ENCODE measurements at regions not wholly inside any gene's neighbourhood (a gene's known extent, or its start where the extent isn't known, plus 50 kb on each side); places are given as distances from the start of the nearest gene placed in this dataset.

DNA sequence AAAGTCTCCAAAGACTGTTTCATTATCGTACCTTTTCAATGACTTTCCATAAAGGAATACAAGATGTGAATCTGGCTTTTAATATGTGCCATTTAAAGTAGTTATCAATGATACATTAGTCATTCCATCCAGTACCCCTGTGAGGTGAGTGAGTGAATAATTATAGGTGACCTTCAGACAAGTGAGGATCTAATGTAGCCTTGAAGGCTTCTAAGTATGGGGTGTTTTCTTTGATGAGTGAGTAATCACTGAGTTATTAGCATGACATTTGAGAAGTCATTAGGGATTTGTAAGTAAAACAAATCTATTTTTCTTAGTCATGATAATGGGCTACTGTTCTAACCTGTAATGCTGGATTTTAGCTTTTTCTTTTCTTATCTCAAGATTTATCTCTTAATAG is 831.4 kb downstream of the ADGRL2 start:
- no peak for DNase-seq

GRCh38 chr1:82628887-82629286 is 828.2 kb downstream of the ADGRL2 start:
- DNase-seq: no peak

GRCh38 chr1:82625537-82625936 is 824.8 kb downstream of the ADGRL2 start:
- no peak for DNase-seq

- DNase-seq: no peak
Observed at GRCh38 chr1:82621076-82621475, 820.3 kb downstream of the ADGRL2 start.

- DNase-seq: no peak
Observed at GRCh38 chr1:82614090-82614489, 813.4 kb downstream of the ADGRL2 start.

DNA sequence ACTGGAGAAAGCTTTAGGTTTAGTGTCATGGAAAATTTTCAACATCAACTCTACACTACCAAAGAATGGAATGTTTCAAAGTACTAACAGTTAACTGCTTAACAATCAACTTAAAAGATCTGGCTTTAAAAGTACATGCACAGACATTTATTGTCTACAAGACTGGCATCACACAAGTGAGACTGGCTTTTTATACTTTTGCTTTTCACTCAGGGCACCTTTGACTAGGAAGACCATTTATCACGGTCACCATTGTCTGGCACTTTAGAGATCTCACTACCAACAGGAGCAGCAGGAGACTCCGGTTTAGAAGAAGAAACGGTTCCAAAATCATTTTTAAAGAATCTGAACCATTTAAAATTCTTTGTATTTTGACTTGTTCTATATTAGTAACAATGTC is 812.3 kb downstream of the ADGRL2 start:
- no peak for DNase-seq

DNA sequence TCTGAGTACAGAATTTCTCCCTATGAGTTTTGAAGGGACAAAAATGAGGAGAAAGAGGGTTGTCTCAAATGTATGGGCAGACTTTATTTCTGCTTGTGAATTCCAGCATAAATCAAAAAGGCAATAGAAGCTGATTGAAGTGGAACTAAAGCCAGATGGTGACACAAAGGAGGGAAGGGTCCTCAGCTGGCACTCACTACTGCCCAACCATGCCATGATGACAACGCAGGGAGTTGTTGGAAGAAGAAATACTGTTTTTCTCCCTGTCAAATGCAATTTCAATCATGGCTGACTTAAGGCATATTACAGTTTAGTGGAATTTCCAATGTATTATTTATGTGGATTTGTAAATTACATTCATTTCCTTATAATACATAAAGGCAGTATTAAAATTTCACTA is 805.8 kb downstream of the ADGRL2 start:
- DNase-seq: no peak

DNA sequence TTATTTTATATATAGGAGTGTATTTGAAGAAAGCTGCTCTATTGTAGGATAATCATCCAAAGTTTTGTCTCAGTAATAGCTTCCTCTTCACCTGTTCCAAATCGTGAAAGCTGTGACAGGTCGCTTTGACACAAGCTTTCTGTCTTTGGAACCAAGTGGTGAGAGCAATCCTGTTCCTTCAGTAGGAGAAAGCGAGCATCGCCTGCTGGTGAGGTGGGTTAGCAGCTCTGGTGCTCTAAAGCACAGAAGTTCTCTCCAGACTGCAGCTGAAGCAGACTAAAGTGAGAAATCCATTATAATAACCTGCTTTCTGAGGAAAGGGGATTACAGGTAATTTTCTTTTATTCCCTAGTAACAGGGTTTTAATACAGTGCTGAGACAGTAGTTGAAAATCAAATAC is 803.8 kb downstream of the ADGRL2 start:
- peak; percentile 26 for DNase-seq

DNA sequence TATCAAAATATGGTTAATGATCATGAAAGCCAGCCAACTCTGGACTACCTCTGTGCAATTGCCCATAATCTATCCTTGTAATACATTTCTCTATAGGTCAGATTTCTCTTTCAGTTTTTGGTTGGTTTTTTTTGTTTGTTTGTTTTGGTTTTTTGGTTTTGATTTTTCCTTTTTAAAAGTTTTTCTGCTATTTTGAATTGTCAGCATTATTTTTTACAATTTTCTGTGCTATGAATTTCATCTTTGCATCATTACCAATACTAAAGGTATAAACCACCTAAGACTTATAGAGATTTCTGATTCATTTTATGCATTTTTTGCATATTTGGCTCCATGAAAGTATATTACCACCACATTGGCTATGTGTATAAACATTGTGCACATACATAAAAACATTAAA is 799.6 kb downstream of the ADGRL2 start:
- no peak for DNase-seq

GRCh38 chr1:82598812-82599211 is 798.1 kb downstream of the ADGRL2 start:
- DNase-seq: no peak

- DNase-seq: no peak
Observed at GRCh38 chr1:82598337-82598736, 797.6 kb downstream of the ADGRL2 start.

GRCh38 chr1:82597649-82598048 is 796.9 kb downstream of the ADGRL2 start:
- no peak for DNase-seq

- no peak for DNase-seq
Observed at GRCh38 chr1:82597141-82597540, 796.4 kb downstream of the ADGRL2 start.

GRCh38 chr1:82593561-82593960 is 792.8 kb downstream of the ADGRL2 start:
- peak; percentile 50 for DNase-seq

GRCh38 chr1:82589588-82589987 is 788.9 kb downstream of the ADGRL2 start:
- no peak for DNase-seq

DNA sequence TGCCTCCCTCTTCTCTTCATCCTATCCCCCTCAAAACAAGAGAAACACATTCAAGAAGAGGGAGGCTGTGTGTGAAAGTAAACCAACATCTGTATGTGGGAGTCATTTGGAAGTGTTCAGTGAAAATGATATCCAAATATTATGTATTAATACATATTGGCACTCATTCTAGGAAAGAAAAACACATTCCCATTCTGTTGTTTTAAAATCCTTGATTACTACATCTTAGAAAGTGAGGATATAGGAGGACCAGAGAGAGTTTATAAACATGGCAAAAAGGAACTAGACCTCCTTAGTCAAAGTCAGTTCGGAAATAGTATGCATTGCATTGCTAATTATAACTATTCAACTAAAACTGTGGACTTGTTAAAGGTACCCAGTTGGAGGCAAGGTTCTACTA is 786.6 kb downstream of the ADGRL2 start:
- no peak for DNase-seq

DNA sequence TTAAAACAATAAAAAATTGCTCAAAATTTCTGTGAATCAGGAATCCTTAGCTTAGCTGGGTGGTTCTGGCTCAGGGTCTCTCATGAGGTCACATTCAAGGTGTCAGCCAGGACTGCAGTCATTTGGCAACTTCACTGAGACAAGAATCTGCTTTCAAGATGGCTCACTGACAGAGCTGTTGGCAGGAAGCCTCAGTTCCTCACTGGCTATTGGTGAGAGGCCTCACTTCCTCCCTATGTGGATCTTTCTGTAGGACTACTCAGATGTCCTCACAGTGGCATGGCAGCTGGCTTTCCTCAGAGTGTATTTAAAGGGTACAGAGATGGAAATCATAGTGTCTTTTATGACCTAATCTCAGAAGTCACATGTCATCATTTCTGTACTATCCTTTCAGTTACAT is 785.7 kb downstream of the ADGRL2 start:
- DNase-seq: peak; percentile 25

DNA sequence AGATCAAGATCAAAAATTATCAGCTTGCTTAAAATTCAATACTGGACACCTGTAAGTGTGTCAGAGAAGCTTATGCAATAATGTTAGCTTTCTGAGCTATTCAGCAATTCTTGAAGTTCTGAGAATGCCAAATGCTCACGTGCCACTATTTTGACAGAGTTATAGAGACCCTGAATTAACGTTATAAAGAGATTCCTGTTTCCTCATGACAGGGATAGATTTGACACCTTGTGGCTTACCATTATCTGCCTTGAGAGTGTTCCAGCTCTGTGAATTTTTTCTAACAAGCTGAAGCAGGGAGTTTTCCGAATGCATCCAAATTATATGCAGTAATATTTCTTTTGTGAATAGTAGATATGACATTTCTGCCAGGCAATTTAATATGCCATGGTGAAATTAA is 781.6 kb downstream of the ADGRL2 start:
- no peak for DNase-seq

- no peak for DNase-seq
Observed at GRCh38 chr1:82578086-82578726, 777.5 kb downstream of the ADGRL2 start.

DNA sequence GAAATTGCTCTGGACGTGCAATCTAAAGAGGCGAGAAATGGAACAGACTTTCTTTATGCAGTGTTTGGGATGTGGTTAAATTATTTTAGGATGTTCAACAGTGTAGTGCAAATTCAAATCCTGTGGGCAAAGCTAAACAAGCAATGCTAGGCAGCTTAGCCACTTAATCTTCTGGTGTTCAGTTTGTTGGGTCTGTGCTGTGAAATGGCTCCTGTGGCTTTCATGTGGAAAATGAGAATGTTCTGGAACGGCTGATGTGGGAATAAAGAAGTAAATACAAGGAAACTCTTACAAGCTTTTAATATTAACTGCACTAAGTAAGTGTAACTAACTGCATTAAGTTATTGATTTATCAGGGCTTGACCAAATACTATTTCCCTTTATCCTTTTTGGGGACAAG is 766.6 kb downstream of the ADGRL2 start:
- peak; percentile 34 for DNase-seq

GRCh38 chr1:82565546-82565945 is 764.8 kb downstream of the ADGRL2 start:
- DNase-seq: peak; percentile 28

DNA sequence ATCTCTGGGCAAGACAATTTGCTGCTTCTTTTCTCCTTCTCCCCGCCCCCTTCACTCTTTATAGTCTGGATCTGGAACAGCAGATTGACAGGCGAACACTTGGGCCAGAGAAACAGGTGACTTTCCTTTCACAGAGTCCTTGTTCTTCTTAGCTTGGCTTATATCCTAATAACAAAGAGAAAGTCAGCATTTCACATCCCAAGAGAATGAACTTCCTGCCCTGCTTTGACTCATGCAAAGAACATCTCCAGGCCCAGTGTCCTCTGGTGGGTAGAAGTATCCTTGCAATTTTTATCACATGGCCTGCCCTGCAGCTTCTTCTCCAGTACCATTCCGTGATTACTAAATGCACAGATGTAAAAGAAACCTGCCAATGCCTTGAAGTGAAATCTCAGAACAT is 764.4 kb downstream of the ADGRL2 start:
- DNase-seq: peak; percentile 54

DNA sequence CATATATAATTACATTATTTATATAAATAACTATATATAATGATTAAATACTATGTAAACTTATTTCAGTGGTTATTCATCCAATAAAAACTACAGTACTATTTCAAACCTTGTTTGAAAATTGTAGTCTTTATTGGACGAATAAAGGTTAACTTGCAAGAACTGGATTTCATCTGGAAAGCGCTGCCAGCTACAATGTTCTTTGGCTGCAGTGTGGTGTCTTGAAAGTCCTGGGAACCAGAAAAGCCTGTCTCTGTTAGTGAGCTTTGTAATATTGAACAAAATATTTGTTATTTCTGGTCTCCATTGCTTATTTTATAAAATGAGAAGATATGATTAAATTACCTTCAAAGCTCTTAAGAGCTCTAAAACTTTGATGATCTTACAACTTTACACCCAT is 763.6 kb downstream of the ADGRL2 start:
- peak; percentile 29 for DNase-seq

DNA sequence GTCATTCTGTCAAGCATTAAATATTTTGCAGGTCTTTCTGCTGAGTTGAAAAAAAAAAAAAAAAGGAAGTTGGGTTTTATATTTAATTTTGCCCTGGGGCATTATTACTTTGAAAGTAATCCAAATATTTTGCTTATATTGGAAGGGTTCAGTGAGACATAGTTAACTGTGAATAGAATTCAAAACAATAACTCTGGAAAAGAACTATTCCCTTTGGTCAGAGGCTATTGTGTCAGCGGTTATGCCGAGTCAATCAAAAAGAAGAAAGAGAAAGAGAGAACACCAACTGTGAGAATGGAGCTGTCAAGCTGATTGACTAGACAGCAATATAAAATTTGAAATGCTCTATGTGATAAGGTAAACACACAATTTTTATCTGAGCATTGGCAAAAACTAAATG is 761.7 kb downstream of the ADGRL2 start:
- DNase-seq: no peak

- DNase-seq: no peak
Observed at GRCh38 chr1:82560566-82560965, 759.8 kb downstream of the ADGRL2 start.
